ENCODE measurements at regions not wholly inside any gene's neighbourhood (a gene's known extent, or its start where the extent isn't known, plus 50 kb on each side); places are given as distances from the start of the nearest gene placed in this dataset.

- no peak overlapping the region for H3K4me3 ChIP-seq (replicated peaks; ENCODE audit: low read depth, low read length)
- no peak for DNase-seq (ENCODE audit: extremely low read depth, low read depth)
- TF ChIP-seq CTCF (IDR thresholded peaks at IDR 0.05; ENCODE audit: low read depth, low read length, missing control alignments), result no peak
These were observed 77.7 kb downstream of the ANKRD60 start for GRCh38 chr20:58150772-58151171.

- H3K4me3 ChIP-seq (replicated peaks; ENCODE audit: low read depth, low read length), result no peak overlapping the region
- TF ChIP-seq CTCF (IDR thresholded peaks at IDR 0.05; ENCODE audit: low read depth, low read length, missing control alignments), result no peak
- DNase-seq (ENCODE audit: extremely low read depth, low read depth), result no peak
These were observed 78.9 kb downstream of the ANKRD60 start for GRCh38 chr20:58149437-58150091.

DNA sequence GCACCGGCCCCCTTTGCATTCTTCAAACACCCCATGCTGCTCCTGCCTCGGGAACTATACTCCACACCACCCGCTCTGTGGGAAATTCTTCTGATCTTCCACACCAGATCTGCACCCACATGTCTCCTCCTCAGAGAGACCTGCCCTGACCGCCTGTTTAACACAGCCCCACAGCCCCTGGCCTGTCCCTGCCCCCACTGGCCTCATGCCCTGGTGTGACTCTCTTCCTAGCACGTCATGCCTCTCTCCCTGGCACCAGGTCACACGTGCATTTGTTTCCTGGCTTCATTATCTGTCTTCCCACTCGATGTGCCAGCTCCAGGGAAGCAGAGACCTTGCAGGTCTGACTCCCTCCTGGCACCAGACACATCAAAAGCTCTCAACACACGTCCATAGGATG is 79.6 kb downstream of the ANKRD60 start:
- DNase-seq (ENCODE audit: extremely low read depth, low read depth), result no peak
- no peak for TF ChIP-seq CTCF (IDR thresholded peaks at IDR 0.05; ENCODE audit: low read depth, low read length, missing control alignments)
- no peak overlapping the region for H3K4me3 ChIP-seq (replicated peaks; ENCODE audit: low read depth, low read length)

GRCh38 chr20:58147628-58148370 is 80.7 kb downstream of the ANKRD60 start:
- no peak for DNase-seq (ENCODE audit: extremely low read depth, low read depth)
- no peak for TF ChIP-seq CTCF (IDR thresholded peaks at IDR 0.05; ENCODE audit: low read depth, low read length, missing control alignments)
- no peak overlapping the region for H3K4me3 ChIP-seq (replicated peaks; ENCODE audit: low read depth, low read length)

DNA sequence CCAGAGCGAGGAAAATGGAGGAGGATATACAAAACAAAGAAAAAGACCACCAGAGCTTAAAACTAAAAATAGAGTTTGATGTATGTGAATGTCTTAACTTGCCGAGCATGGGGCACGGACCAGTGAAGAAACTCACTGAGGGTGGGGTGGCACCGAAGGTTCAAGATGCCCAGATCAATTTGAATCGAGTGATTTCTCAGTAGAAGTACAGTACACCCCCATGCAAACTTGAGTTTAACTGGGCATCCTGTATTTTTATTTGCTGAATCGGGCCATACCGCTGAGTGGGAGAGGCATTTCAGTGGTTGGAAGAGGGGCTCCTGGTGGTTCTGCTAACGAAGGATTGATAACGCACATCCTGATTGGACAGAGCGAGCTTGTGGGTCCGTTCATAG is 81.7 kb downstream of the ANKRD60 start:
- no peak overlapping the region for H3K4me3 ChIP-seq (replicated peaks; ENCODE audit: low read depth, low read length)
- DNase-seq (ENCODE audit: extremely low read depth, low read depth), result no peak
- TF ChIP-seq CTCF (IDR thresholded peaks at IDR 0.05; ENCODE audit: low read depth, low read length, missing control alignments), result no peak

- TF ChIP-seq CTCF (IDR thresholded peaks at IDR 0.05; ENCODE audit: low read depth, low read length, missing control alignments), result no peak
- no peak overlapping the region for H3K4me3 ChIP-seq (replicated peaks; ENCODE audit: low read depth, low read length)
- no peak for DNase-seq (ENCODE audit: extremely low read depth, low read depth)
These were observed 82.2 kb downstream of the ANKRD60 start for GRCh38 chr20:58146081-58146745.

All from HFF-Myc (cell line).